ENCODE measurements at regions not wholly inside any gene's neighbourhood (a gene's known extent, or its start where the extent isn't known, plus 50 kb on each side); places are given as distances from the start of the nearest gene placed in this dataset.

GRCh38 chr6:40295251-40295950 is 291.8 kb downstream of the LRFN2 start:
- TF ChIP-seq CTCF (IDR thresholded peaks at IDR 0.05) (no peak), POLR2A (IDR thresholded peaks at IDR 0.05) (no peak)

Data from lower leg skin (tissue), 3 donors.